Cerebellar cortex (tissue), 1 donor: ENCODE measurements at regions not wholly inside any gene's neighbourhood (a gene's known extent, or its start where the extent isn't known, plus 50 kb on each side); places are given as distances from the start of the nearest gene placed in this dataset.
"Not testable (repeated sequence)": the region's sequence is repeated elsewhere in the genome, so short reads cannot be mapped to it uniquely, and the experiment has no call there.

Experiments used
- DNase-seq: peaks from one replicate; pipeline ENCODE4 v3.0.0-alpha.2; 2015; ENCODE audit warnings: low spot score

GRCh38 chr7:101146-102046 lies 91.0 kb upstream of the FAM20C start:
- DNase-seq: no peak

GRCh38 chr7:102047-102711 lies 90.2 kb upstream of the FAM20C start:
- no peak for DNase-seq

GRCh38 chr7:102721-103120 lies 89.7 kb upstream of the FAM20C start:
- DNase-seq: no peak

GRCh38 chr7:103981-104380 lies 88.4 kb upstream of the FAM20C start:
- DNase-seq: not testable (repeated sequence)

GRCh38 chr7:105002-105401 lies 87.4 kb upstream of the FAM20C start:
- no peak for DNase-seq

- DNase-seq: no peak
These were observed 86.0 kb upstream of the FAM20C start for GRCh38 chr7:106356-106755.

- no peak for DNase-seq
These were observed 85.1 kb upstream of the FAM20C start for GRCh38 chr7:107233-107632.

GRCh38 chr7:107907-108306 lies 84.5 kb upstream of the FAM20C start:
- DNase-seq: no peak

- DNase-seq: peak; percentile 66
These were observed 83.3 kb upstream of the FAM20C start for GRCh38 chr7:109094-109493.

- no peak for DNase-seq
These were observed 82.3 kb upstream of the FAM20C start for GRCh38 chr7:109898-110556.

- no peak for DNase-seq
These were observed 81.7 kb upstream of the FAM20C start for GRCh38 chr7:110557-111232.

- no peak for DNase-seq
These were observed 80.8 kb upstream of the FAM20C start for GRCh38 chr7:111591-111990.

- DNase-seq: no peak
These were observed 79.5 kb upstream of the FAM20C start for GRCh38 chr7:112881-113280.

- no peak for DNase-seq
These were observed 77.0 kb upstream of the FAM20C start for GRCh38 chr7:115274-115911.

GRCh38 chr7:116188-116981 lies 76.0 kb upstream of the FAM20C start:
- DNase-seq: no peak

GRCh38 chr7:117836-118614 lies 74.3 kb upstream of the FAM20C start:
- DNase-seq: no peak

- DNase-seq: no peak
These were observed 73.6 kb upstream of the FAM20C start for GRCh38 chr7:118615-119391.

GRCh38 chr7:119392-120163 lies 72.8 kb upstream of the FAM20C start:
- no peak for DNase-seq
